Activated CD4-positive, alpha-beta T cell treated with anti-CD3 and anti-CD28 coated beads, Interleukin-2, amount 10 ng/mL, durations not matched to agents 7 days and 5 days (primary cell): ENCODE measurements at regions not wholly inside any gene's neighbourhood (a gene's known extent, or its start where the extent isn't known, plus 50 kb on each side); places are given as distances from the start of the nearest gene placed in this dataset.

ENCODE experiments used
- CTCF ChIA-PET: fragments of 350-600 bp; sonication (Branson Sonifier 250); formaldehyde crosslinking; loops from one replicate; lab custom pipeline; 2021; ENCODE audit warnings: antibody characterized with exemption; lab: Charles Lee
- POLR2A ChIA-PET: fragments of 350-600 bp; sonication (Branson Sonifier 250); formaldehyde crosslinking; loops from one replicate; lab custom pipeline; 2021; ENCODE audit warnings: antibody characterized with exemption; lab: Charles Lee
- DNase-seq: peaks from one replicate; pipeline ENCODE4 v3.0.0-alpha.2; 2020
- H3K27ac Mint-ChIP-seq: one replicate; pipeline ENCODE4 v1.8.0; 2021; ENCODE audit warnings: mild to moderate bottlenecking, moderate library complexity, mixed read lengths
- H3K27me3 Mint-ChIP-seq: one replicate; pipeline ENCODE4 v1.8.0; 2021; ENCODE audit warnings: mixed read lengths
- H3K36me3 Mint-ChIP-seq: one replicate; pipeline ENCODE4 v1.8.0; 2021; ENCODE audit warnings: low read depth, mixed read lengths
- H3K4me1 Mint-ChIP-seq: one replicate; pipeline ENCODE4 v1.8.0; 2021; ENCODE audit warnings: mixed read lengths
- H3K4me3 Mint-ChIP-seq: one replicate; pipeline ENCODE4 v1.8.0; 2021; ENCODE audit warnings: mild to moderate bottlenecking, moderate library complexity, mixed read lengths
- H3K9me3 Mint-ChIP-seq: one replicate; pipeline ENCODE4 v1.8.0; 2021; ENCODE audit warnings: mixed read lengths

- POLR2A ChIA-PET, result no interaction called here
- CTCF ChIA-PET, result no interaction called here
- no peak for DNase-seq
- Mint-ChIP-seq H3K27me3 (peaks cover 9% of the 10 kb centered on the region), H3K36me3 (no peaks in the 10 kb centered on the region), H3K4me3 (no peak overlapping the region), H3K27ac (no peak overlapping the region), H3K4me1 (no peaks in the 10 kb centered on the region), H3K9me3 (no peaks in the 10 kb centered on the region)
These were observed 345.6 kb downstream of the MDFIC start for GRCh38 chr7:115267503-115267902.

DNA sequence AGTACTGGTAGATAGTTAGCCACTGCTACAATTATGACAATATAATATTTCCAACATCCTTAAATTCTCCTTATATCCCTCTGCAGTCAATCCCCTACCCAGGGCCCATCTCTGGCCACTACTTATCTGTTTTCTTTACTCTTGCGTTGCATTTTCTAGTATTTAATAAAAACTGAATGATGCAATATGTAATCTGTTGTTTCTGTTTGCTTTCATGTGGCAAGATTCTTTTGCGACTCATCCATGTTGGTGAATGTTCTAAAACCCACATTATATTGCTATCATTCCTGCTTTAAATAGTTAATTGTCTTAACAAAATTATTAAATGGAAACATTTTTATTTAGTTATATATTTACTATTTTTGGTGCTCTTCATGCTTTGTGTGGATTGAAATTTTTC lies 338.5 kb downstream of the MDFIC start:
- CTCF ChIA-PET, result no interaction called here
- H3K27ac Mint-ChIP-seq, result no peak overlapping the region

DNA sequence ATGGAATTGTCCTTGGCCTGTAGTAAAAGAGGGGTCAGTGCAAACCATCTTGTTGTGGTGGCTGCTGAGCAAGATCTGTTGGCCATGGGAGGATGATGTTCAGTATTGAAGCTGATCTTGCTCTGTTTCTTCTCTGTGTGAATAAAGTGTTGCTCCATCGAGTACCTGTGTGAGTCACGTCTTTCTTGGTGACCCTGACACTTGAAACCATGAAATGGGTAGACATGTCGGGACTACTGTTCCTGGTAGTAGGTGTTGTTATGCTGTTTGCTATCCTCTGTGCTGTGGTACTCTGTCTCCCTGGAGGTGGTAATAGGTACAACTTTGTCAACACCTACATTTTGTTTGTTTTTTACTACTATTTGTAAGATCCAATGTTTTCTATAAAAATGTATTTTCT lies 330.6 kb downstream of the MDFIC start:
- CTCF ChIA-PET, result no interaction called here
- POLR2A ChIA-PET, result no interaction called here

More for the DNA sequence above, 338.5 kb downstream of the MDFIC start:
- Mint-ChIP-seq H3K36me3 (no peaks in the 10 kb centered on the region), H3K4me3 (no peak overlapping the region), H3K9me3 (no peaks in the 10 kb centered on the region), H3K27me3 (peaks cover 5% of the 10 kb centered on the region), H3K4me1 (no peaks in the 10 kb centered on the region)
- POLR2A ChIA-PET, result no interaction called here
- no peak for DNase-seq

GRCh38 chr7:115249080-115249479 lies 327.2 kb downstream of the MDFIC start:
- POLR2A ChIA-PET, result no interaction called here

More for the DNA sequence above, 330.6 kb downstream of the MDFIC start:
- Mint-ChIP-seq H3K36me3 (no peaks in the 10 kb centered on the region), H3K27me3 (no peaks in the 10 kb centered on the region), H3K9me3 (no peaks in the 10 kb centered on the region), H3K4me3 (no peak overlapping the region), H3K27ac (no peak overlapping the region), H3K4me1 (no peaks in the 10 kb centered on the region)
- DNase-seq, result no peak

DNA sequence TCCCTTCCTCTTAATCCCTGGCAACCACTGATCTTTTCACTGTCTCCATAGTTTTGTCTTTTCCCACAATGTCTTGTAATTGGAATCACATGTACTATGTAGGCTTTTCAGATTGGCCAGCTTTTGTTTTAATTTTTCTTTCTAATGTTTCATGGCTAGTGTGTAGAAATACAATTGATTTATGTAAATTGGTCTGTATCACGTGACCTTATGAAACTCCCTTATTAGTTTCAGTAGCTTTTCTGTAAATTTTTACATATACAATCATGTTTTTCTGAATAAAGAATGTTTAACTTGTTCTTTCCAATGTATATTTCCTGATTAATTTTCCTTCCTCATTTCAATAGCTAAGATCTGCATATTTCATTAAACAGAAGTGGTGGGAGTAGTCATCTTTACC lies 319.3 kb downstream of the MDFIC start:
- Mint-ChIP-seq H3K4me1 (no peaks in the 10 kb centered on the region), H3K36me3 (no peaks in the 10 kb centered on the region), H3K27ac (no peak overlapping the region), H3K9me3 (no peaks in the 10 kb centered on the region), H3K27me3 (peaks cover 4% of the 10 kb centered on the region), H3K4me3 (no peak overlapping the region)
- no peak for DNase-seq
- CTCF ChIA-PET, result interaction anchor here (0.6 kb wide), 1 partner anchor 12 kb away, joined by 4 read pairs; no protein-coding TSS in a partner anchor
- POLR2A ChIA-PET, result no interaction called here

More at GRCh38 chr7:115249080-115249479, 327.2 kb downstream of the MDFIC start:
- CTCF ChIA-PET, result no interaction called here
- no peaks in the 10 kb centered on the region for H3K27me3 Mint-ChIP-seq
- no peaks in the 10 kb centered on the region for H3K9me3 Mint-ChIP-seq
- H3K4me1 Mint-ChIP-seq, result no peaks in the 10 kb centered on the region
- no peak overlapping the region for H3K27ac Mint-ChIP-seq
- DNase-seq, result no peak
- no peaks in the 10 kb centered on the region for H3K36me3 Mint-ChIP-seq
- H3K4me3 Mint-ChIP-seq, result no peak overlapping the region

- H3K27ac Mint-ChIP-seq, result no peak overlapping the region
- no peak for DNase-seq
- no peaks in the 10 kb centered on the region for H3K4me1 Mint-ChIP-seq
- H3K9me3 Mint-ChIP-seq, result peaks cover 3% of the 10 kb centered on the region
- no peaks in the 10 kb centered on the region for H3K36me3 Mint-ChIP-seq
- CTCF ChIA-PET, result no interaction called here
- POLR2A ChIA-PET, result no interaction called here
- peaks cover 4% of the 10 kb centered on the region for H3K27me3 Mint-ChIP-seq
- H3K4me3 Mint-ChIP-seq, result no peak overlapping the region
These were observed 318.3 kb downstream of the MDFIC start for GRCh38 chr7:115240242-115240641.

GRCh38 chr7:115235075-115235474 lies 313.2 kb downstream of the MDFIC start:
- CTCF ChIA-PET, result no interaction called here
- Mint-ChIP-seq H3K4me1 (peaks cover 6% of the 10 kb centered on the region), H3K27me3 (no peaks in the 10 kb centered on the region), H3K9me3 (peaks cover 3% of the 10 kb centered on the region), H3K36me3 (no peaks in the 10 kb centered on the region), H3K27ac (no peak overlapping the region), H3K4me3 (no peak overlapping the region)
- POLR2A ChIA-PET, result no interaction called here
- DNase-seq, result no peak

GRCh38 chr7:115233809-115234208 lies 311.9 kb downstream of the MDFIC start:
- H3K27ac Mint-ChIP-seq, result no peak overlapping the region

DNA sequence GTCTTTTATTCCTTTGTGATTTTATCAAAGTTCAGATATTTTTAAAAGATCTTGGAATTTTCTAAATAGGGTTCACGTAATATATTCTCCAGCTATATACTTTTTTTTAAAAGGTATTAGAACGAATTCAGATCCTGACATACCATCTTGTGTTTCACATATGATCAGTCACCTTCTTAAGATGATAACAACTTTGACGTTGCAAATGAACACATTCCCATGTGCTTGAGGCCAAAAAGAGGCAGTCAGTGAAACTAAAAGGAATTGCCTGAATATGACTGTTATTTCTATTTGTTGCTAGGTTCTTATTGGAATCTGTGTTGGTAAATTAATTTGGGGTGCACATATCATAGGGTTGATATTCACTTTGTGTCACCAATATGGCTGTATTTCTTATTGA lies 310.1 kb downstream of the MDFIC start:
- CTCF ChIA-PET, result interaction anchor here (1.2 kb wide), 1 partner anchor 153 kb away, joined by 3 read pairs; no protein-coding TSS in a partner anchor
- H3K9me3 Mint-ChIP-seq, result peaks cover 3% of the 10 kb centered on the region
- no peaks in the 10 kb centered on the region for H3K27me3 Mint-ChIP-seq

More at GRCh38 chr7:115233809-115234208, 311.9 kb downstream of the MDFIC start:
- H3K36me3 Mint-ChIP-seq, result no peaks in the 10 kb centered on the region
- POLR2A ChIA-PET, result no interaction called here
- H3K27me3 Mint-ChIP-seq, result no peaks in the 10 kb centered on the region
- no peak overlapping the region for H3K4me3 Mint-ChIP-seq
- CTCF ChIA-PET, result no interaction called here
- peaks cover 3% of the 10 kb centered on the region for H3K9me3 Mint-ChIP-seq
- no peak for DNase-seq
- peaks cover 13% of the 10 kb centered on the region for H3K4me1 Mint-ChIP-seq

GRCh38 chr7:115230882-115231571 lies 309.1 kb downstream of the MDFIC start:
- no peak overlapping the region for H3K4me3 Mint-ChIP-seq
- peaks cover 3% of the 10 kb centered on the region for H3K9me3 Mint-ChIP-seq
- no peak overlapping the region for H3K27ac Mint-ChIP-seq
- no peak for DNase-seq
- no peaks in the 10 kb centered on the region for H3K27me3 Mint-ChIP-seq
- peaks cover 13% of the 10 kb centered on the region for H3K4me1 Mint-ChIP-seq
- CTCF ChIA-PET, result interaction anchor here (0.9 to 1.7 kb wide), 3 partner anchors 8 to 307 kb away, joined by 3 read pairs; no protein-coding TSS in a partner anchor
- no peaks in the 10 kb centered on the region for H3K36me3 Mint-ChIP-seq
- POLR2A ChIA-PET, result no interaction called here

More for the DNA sequence above, 310.1 kb downstream of the MDFIC start:
- Mint-ChIP-seq H3K36me3 (no peaks in the 10 kb centered on the region), H3K27ac (no peak overlapping the region), H3K4me3 (no peak overlapping the region), H3K4me1 (peaks cover 13% of the 10 kb centered on the region)
- POLR2A ChIA-PET, result no interaction called here
- no peak for DNase-seq

DNA sequence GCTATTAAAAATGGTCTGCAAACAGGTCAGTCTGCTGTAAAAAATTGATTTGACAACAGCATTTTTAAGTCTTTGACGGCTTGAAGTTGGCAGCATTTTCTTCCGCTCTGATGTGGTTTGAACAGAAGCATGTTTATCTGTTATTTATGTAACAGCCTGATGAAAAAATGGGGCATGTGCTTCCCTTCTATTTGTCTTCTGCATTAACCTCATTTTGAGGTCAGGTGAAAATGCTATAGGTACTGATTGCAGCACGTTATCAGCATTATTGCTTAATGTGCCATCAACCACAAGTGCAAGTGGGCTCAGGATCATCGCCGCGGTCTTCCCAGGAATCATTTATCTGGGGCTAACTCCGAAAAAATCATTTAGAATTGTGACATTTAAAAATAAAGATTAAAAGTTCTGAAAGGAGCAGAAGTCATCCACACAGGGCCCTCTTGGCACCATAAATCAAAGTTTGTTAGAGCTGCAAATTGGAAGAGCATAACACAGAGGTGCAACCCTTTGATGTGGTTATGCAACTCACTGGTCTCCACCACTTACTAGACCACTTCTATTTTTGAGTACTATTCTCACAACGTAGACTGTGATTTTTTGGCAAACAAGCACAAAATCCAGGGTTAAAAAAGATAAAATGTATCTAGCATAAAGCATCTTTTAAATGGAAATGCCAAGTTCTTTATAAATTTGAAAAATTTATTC lies 307.7 kb downstream of the MDFIC start:
- H3K9me3 Mint-ChIP-seq, result no peaks in the 10 kb centered on the region
- no peak overlapping the region for H3K4me3 Mint-ChIP-seq
- no peak for DNase-seq
- H3K36me3 Mint-ChIP-seq, result no peaks in the 10 kb centered on the region
- CTCF ChIA-PET, result interaction anchor here (0.7 kb wide), 1 partner anchor 49 kb away, joined by 3 read pairs; no protein-coding TSS in a partner anchor
- no peak overlapping the region for H3K27ac Mint-ChIP-seq
- no peaks in the 10 kb centered on the region for H3K27me3 Mint-ChIP-seq
- peaks cover 13% of the 10 kb centered on the region for H3K4me1 Mint-ChIP-seq
- POLR2A ChIA-PET, result no interaction called here

- ChIA-PET POLR2A (no interaction called here), CTCF (interaction anchor here (0.7 kb wide), 1 partner anchor 254 kb away, joined by 3 read pairs; no protein-coding TSS in a partner anchor)
- Mint-ChIP-seq H3K4me3 (no peak overlapping the region), H3K9me3 (no peaks in the 10 kb centered on the region), H3K36me3 (no peaks in the 10 kb centered on the region), H3K4me1 (peaks cover 13% of the 10 kb centered on the region), H3K27me3 (no peaks in the 10 kb centered on the region), H3K27ac (no peak overlapping the region)
- DNase-seq, result no peak
These were observed 305.8 kb downstream of the MDFIC start for GRCh38 chr7:115227473-115228235.

DNA sequence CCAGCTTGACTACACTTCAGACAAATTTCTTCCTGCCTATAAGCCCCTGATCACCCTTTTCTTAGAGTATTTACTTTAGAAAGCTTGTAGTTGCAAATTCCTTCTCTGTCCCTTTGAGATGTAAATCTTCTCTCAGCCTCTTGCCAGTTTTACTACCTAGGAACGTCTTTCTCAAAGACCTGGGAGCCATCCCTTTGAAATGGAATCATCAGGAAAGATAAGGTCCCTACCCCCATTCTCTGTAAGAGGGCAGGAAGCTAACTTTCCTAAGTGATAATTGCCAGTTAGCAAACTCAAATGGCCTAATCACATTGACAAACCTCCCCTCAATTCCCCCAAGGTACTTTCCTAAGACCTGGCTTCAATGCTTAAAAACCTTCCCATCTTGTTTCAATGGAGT lies 304.5 kb downstream of the MDFIC start:
- H3K36me3 Mint-ChIP-seq, result no peaks in the 10 kb centered on the region
- no peaks in the 10 kb centered on the region for H3K27me3 Mint-ChIP-seq
- ChIA-PET CTCF (no interaction called here), POLR2A (no interaction called here)
- no peak overlapping the region for H3K27ac Mint-ChIP-seq
- no peaks in the 10 kb centered on the region for H3K9me3 Mint-ChIP-seq
- H3K4me3 Mint-ChIP-seq, result no peak overlapping the region
- peaks cover 13% of the 10 kb centered on the region for H3K4me1 Mint-ChIP-seq
- no peak for DNase-seq
